Astrocyte (in vitro differentiated cells and primary cell): ENCODE measurements at regions not wholly inside any gene's neighbourhood (a gene's known extent, or its start where the extent isn't known, plus 50 kb on each side); places are given as distances from the start of the nearest gene placed in this dataset.

ENCODE experiments used
- EZH2 ChIP-seq: IDR thresholded peaks from 2 replicates; pipeline ENCODE4 v1.6.1; 2012; ENCODE audit warnings: mild to moderate bottlenecking, low read length, inconsistent platforms; ENCODE audit not compliant: insufficient read depth
- TF ChIP-seq, protein P1 (sequence below): IDR thresholded peaks from 2 replicates; pipeline ENCODE4 v1.5.1; 2011; ENCODE audit warnings: low read depth, mild to moderate bottlenecking, inconsistent platforms, low read length, moderate library complexity; ENCODE audit not compliant: insufficient read depth

GRCh38 chr2:8277921-8278571 is 403.8 kb upstream of the ID2 start:
- TF ChIP-seq EZH2 = no peak
- TF ChIP-seq, protein P1, sequence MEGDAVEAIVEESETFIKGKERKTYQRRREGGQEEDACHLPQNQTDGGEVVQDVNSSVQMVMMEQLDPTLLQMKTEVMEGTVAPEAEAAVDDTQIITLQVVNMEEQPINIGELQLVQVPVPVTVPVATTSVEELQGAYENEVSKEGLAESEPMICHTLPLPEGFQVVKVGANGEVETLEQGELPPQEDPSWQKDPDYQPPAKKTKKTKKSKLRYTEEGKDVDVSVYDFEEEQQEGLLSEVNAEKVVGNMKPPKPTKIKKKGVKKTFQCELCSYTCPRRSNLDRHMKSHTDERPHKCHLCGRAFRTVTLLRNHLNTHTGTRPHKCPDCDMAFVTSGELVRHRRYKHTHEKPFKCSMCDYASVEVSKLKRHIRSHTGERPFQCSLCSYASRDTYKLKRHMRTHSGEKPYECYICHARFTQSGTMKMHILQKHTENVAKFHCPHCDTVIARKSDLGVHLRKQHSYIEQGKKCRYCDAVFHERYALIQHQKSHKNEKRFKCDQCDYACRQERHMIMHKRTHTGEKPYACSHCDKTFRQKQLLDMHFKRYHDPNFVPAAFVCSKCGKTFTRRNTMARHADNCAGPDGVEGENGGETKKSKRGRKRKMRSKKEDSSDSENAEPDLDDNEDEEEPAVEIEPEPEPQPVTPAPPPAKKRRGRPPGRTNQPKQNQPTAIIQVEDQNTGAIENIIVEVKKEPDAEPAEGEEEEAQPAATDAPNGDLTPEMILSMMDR = no peak
